SK-N-SH (cell line): ENCODE measurements at regions not wholly inside any gene's neighbourhood (a gene's known extent, or its start where the extent isn't known, plus 50 kb on each side); places are given as distances from the start of the nearest gene placed in this dataset.

ENCODE experiments used
- CTCF ChIA-PET: fragments of 300-600, 350-600 bp; formaldehyde crosslinking; extraction: SDS; loops from one replicate; lab custom pipeline; 2021; lab: Yijun Ruan, JAX
- POLR2A ChIA-PET: fragments of 350-600 bp; sonication (Branson Sonifier 250); formaldehyde crosslinking; extraction: SDS; loops from one replicate; lab custom pipeline; 2020; ENCODE audit warnings: antibody characterized with exemption, inconsistent platforms; lab: Yijun Ruan, JAX
- DNase-seq: peaks from one replicate; pipeline ENCODE4 v3.0.0; 2012
- H2AFZ ChIP-seq: fragments of 200-600 bp; sonication (generic); 2 replicates; pipeline ENCODE4 v1.8.1; 2016; ENCODE audit warnings: antibody characterized with exemption, mild to moderate bottlenecking, low read depth
- H3F3A ChIP-seq: fragments of 200-600 bp; sonication (generic); replicated peaks from 2 replicates; pipeline ENCODE3; 2016; ENCODE audit warnings: antibody characterized with exemption, mild to moderate bottlenecking; ENCODE audit not compliant: insufficient read depth
- H3K27ac ChIP-seq, 2 experiments: fragments of 200-500 bp in 1 of 2; fragments of 200-600 bp in 1 of 2; sonication (Bioruptor generic) in 1 of 2; sonication (generic), shearing (Covaris generic) in 1 of 2; 2 replicates each; pipeline versions ENCODE4 v1.5.1 to v1.6.1; 2014 to 2016; ENCODE audit warnings: low read depth in 2 of 2, inconsistent platforms in 1 of 2, low read length in 1 of 2, mild to moderate bottlenecking in 1 of 2, mixed read lengths in 1 of 2
- H3K27me3 ChIP-seq: fragments of 200-600 bp; sonication (generic), shearing (Covaris generic); 2 replicates; pipeline ENCODE4 v1.6.1; 2016; ENCODE audit warnings: mixed run types; ENCODE audit not compliant: insufficient read depth
- H3K36me3 ChIP-seq, 2 experiments: fragments of 200-500 bp in 1 of 2; fragments of 200-600 bp in 1 of 2; sonication (Bioruptor generic) in 1 of 2; sonication (generic) in 1 of 2; replicated peaks in 1 of 2; 2 replicates each; pipeline versions ENCODE3 to v1.5.1; 2014 to 2016; ENCODE audit warnings: low read length in 1 of 2, mild to moderate bottlenecking in 1 of 2; ENCODE audit not compliant: insufficient read depth in 2 of 2, control insufficient read depth in 1 of 2
- H3K4me1 ChIP-seq, 2 experiments: fragments of 200-500 bp in 1 of 2; fragments of 200-600 bp in 1 of 2; sonication (Bioruptor generic) in 1 of 2; sonication (generic), shearing (Covaris generic) in 1 of 2; 2 replicates each; pipeline versions ENCODE4 v1.5.1 to v1.6.1; 2014 to 2016; ENCODE audit warnings: low read depth in 1 of 2, low read length in 1 of 2, mixed run types in 1 of 2; ENCODE audit not compliant: insufficient read depth in 2 of 2, control insufficient read depth in 1 of 2
- H3K4me2 ChIP-seq: fragments of 200-600 bp; sonication (generic), shearing (Covaris generic); 2 replicates; pipeline ENCODE4 v1.6.1; 2017; ENCODE audit warnings: mixed run types
- H3K4me3 ChIP-seq, 2 experiments: fragments of 200-500 bp in 1 of 2; fragments of 200-600 bp in 1 of 2; sonication (Bioruptor generic) in 1 of 2; sonication (generic), shearing (Covaris generic) in 1 of 2; 2 replicates each; pipeline versions ENCODE4 v1.5.1 to v1.8.1; 2014 to 2016; ENCODE audit warnings: low read depth in 2 of 2, inconsistent platforms in 1 of 2, low read length in 1 of 2, mild to moderate bottlenecking in 1 of 2, mixed read lengths in 1 of 2, moderate library complexity in 1 of 2
- H3K79me2 ChIP-seq: fragments of 200-600 bp; sonication (generic); 2 replicates; pipeline ENCODE4 v1.8.1; 2017; ENCODE audit warnings: mild to moderate bottlenecking; ENCODE audit not compliant: insufficient read depth
- H3K9ac ChIP-seq: fragments of 200-600 bp; sonication (generic); 2 replicates; pipeline ENCODE4 v1.6.1; 2017; ENCODE audit warnings: mixed run types
- H3K9me2 ChIP-seq: fragments of 200-600 bp; sonication (generic); 2 replicates; pipeline ENCODE4 v1.6.1; 2017; ENCODE audit warnings: mixed run types
- H3K9me3 ChIP-seq: fragments of 200-600 bp; sonication (generic); 2 replicates; pipeline ENCODE4 v1.6.1; 2017; ENCODE audit warnings: mixed run types, mild to moderate bottlenecking, moderate library complexity
- H4K20me1 ChIP-seq: fragments of 200-600 bp; sonication (generic); 2 replicates; pipeline ENCODE4 v1.6.1; 2017; ENCODE audit warnings: mild to moderate bottlenecking, mixed run types; ENCODE audit not compliant: insufficient read depth
- CHD2 ChIP-seq: fragments of 150-350 bp; IDR thresholded peaks from 2 replicates; pipeline ENCODE4 v1.6.1; 2018; ENCODE audit warnings: low read length; ENCODE audit not compliant: partially characterized antibody
- CTCF ChIP-seq: fragments of 200-600 bp; sonication (generic); IDR thresholded peaks from 2 replicates; pipeline ENCODE4 v1.6.1; 2017; ENCODE audit warnings: antibody characterized with exemption, mild to moderate bottlenecking, moderate library complexity
- EP300 ChIP-seq, 2 experiments: IDR thresholded peaks; 2 replicates each; pipeline versions ENCODE4 v1.4.0 to v1.6.1; 2012; ENCODE audit warnings: borderline replicate concordance in 1 of 2, low read depth in 1 of 2, low read length in 1 of 2
- FOSL2 ChIP-seq: IDR thresholded peaks from 2 replicates; pipeline ENCODE4 v1.4.0; 2012; ENCODE audit warnings: low read depth, mild to moderate bottlenecking, moderate library complexity, borderline replicate concordance
- FOXM1 ChIP-seq: IDR thresholded peaks from 2 replicates; pipeline ENCODE4 v1.4.0; 2012; ENCODE audit warnings: low read depth, mild to moderate bottlenecking
- JUND ChIP-seq: IDR thresholded peaks from 2 replicates; pipeline ENCODE4 v1.4.0; 2012
- NRF1 ChIP-seq: IDR thresholded peaks from 2 replicates; pipeline ENCODE4 v1.6.1; 2012; ENCODE audit warnings: low read depth, mild to moderate bottlenecking, low read length
- PBX3 ChIP-seq: IDR thresholded peaks from 2 replicates; pipeline ENCODE4; 2012
- POLR2AphosphoS5 ChIP-seq: IDR thresholded peaks from 2 replicates; pipeline ENCODE4 v1.6.1; 2012; ENCODE audit warnings: low read depth, low read length
- RAD21 ChIP-seq: IDR thresholded peaks from 2 replicates; pipeline ENCODE4 v1.6.1; 2012; ENCODE audit warnings: mild to moderate bottlenecking, low read length
- RCOR1 ChIP-seq: fragments of 150-350 bp; IDR thresholded peaks from 2 replicates; pipeline ENCODE4 v1.6.1; 2017; ENCODE audit warnings: antibody characterized with exemption, low read length
- REST ChIP-seq: IDR thresholded peaks from 2 replicates; pipeline ENCODE4 v1.6.1; 2012; ENCODE audit warnings: mild to moderate bottlenecking, low read depth, low read length, moderate library complexity
- RFX5 ChIP-seq: IDR thresholded peaks from 2 replicates; pipeline ENCODE4 v1.6.1; 2012; ENCODE audit warnings: mild to moderate bottlenecking, improper control_type of control experiment, low read length
- RXRA ChIP-seq: IDR thresholded peaks from 2 replicates; pipeline ENCODE4 v1.4.0; 2012; ENCODE audit warnings: low read depth, mild to moderate bottlenecking, borderline replicate concordance
- SMC3 ChIP-seq: IDR thresholded peaks from 2 replicates; pipeline ENCODE4 v1.6.1; 2012; ENCODE audit warnings: low read depth, low read length, improper control_type of control experiment
- TEAD4 ChIP-seq: IDR thresholded peaks from 2 replicates; pipeline ENCODE4 v1.4.0; 2012; ENCODE audit warnings: mild to moderate bottlenecking, borderline replicate concordance; ENCODE audit not compliant: insufficient read depth
- USF1 ChIP-seq: IDR thresholded peaks from 2 replicates; pipeline ENCODE4 v1.4.0; 2012; ENCODE audit warnings: low read depth, borderline replicate concordance
- YY1 ChIP-seq: IDR thresholded peaks from 2 replicates; pipeline ENCODE4 v1.4.0; 2012; ENCODE audit warnings: low read depth, mild to moderate bottlenecking
- WGBS: methylation state at CpG from one replicate; pipeline ENCODE4 v1.1.6; 2017; ENCODE audit warnings: low lambda C conversion rate; 5-methylcytosine and 5-hydroxymethylcytosine counted together

- H3K9me3 ChIP-seq = peaks cover 6% of the 10 kb centered on the region; the same call in 1 of the 2 replicates
- no peaks in the 10 kb centered on the region for H3K27me3 ChIP-seq
- H3K4me2 ChIP-seq = no peak overlapping the region
- POLR2A ChIA-PET = no interaction called here
- H3K4me1 ChIP-seq = peaks cover 0 to 14% of the 10 kb centered on the region in 2 experiments; a peak in 1 of 4 replicates
- CTCF ChIA-PET = no interaction called here
- TF ChIP-seq TEAD4 (no peak), RXRA (no peak), RAD21 (no peak), NRF1 (no peak)
- TF ChIP-seq, all 33 proteins: peak for 0
- Histone ChIP-seq H3K36me3 (no peaks in the 10 kb centered on the region), H3K9me2 (no peaks in the 10 kb centered on the region), H3K9ac (no peak overlapping the region), H2AFZ (no peak overlapping the region), H4K20me1 (no peaks in the 10 kb centered on the region), H3F3A (peaks cover 30% of the 10 kb centered on the region), H3K79me2 (no peaks in the 10 kb centered on the region), H3K4me3 (no peak overlapping the region), H3K27ac (no peak overlapping the region)
- no peak for DNase-seq
- WGBS = 94% methylated on average over 6 of the region's 6 CpGs
Measured at GRCh38 chr1:99561952-99562351, 84.0 kb upstream of the PALMD start.

GRCh38 chr1:99565606-99566289 is 80.2 kb upstream of the PALMD start:
- no peak for DNase-seq
- no peaks in the 10 kb centered on the region for H3K79me2 ChIP-seq
- 82% methylated on average over 1 of the region's 1 CpG for WGBS
- H3K27me3 ChIP-seq = no peaks in the 10 kb centered on the region
- H3K36me3 ChIP-seq = no peaks in the 10 kb centered on the region
- peak overlapping the region; percentile 17; the same call in 1 of the 2 replicates for H2AFZ ChIP-seq
- peaks cover 6% of the 10 kb centered on the region; the same call in 1 of the 2 replicates for H3K9me3 ChIP-seq
- no peak overlapping the region for H3K4me3 ChIP-seq
- no peak overlapping the region for H3K9ac ChIP-seq
- ChIA-PET POLR2A (no interaction called here), CTCF (interaction anchor here (0.8 to 1.1 kb wide), 2 partner anchors 30 to 772 kb away, joined by 3 read pairs; no protein-coding TSS in a partner anchor)
- H3K9me2 ChIP-seq = no peaks in the 10 kb centered on the region
- H3K4me1 ChIP-seq = no peaks in the 10 kb centered on the region
- H4K20me1 ChIP-seq = no peaks in the 10 kb centered on the region
- H3K27ac ChIP-seq = no peak overlapping the region
- H3F3A ChIP-seq = peaks cover 14% of the 10 kb centered on the region
- TF ChIP-seq CHD2 = no peak
- no peak for TF ChIP-seq RXRA
- no peak for TF ChIP-seq FOSL2
- no peak for TF ChIP-seq YY1
- TF ChIP-seq RCOR1 = no peak
- TF ChIP-seq POLR2AphosphoS5 = no peak
- no peak for TF ChIP-seq FOXM1
- no peak for TF ChIP-seq PBX3
- no peak for TF ChIP-seq RAD21
- no peak for TF ChIP-seq JUND
- TF ChIP-seq REST = no peak
- TF ChIP-seq EP300 (IDR thresholded peaks at IDR 0.05; ENCODE audit: borderline replicate concordance in 1 of 2, low read depth in 1 of 2, low read length in 1 of 2) = no peak
- no peak for TF ChIP-seq USF1
- no peak for TF ChIP-seq SMC3
- TF ChIP-seq RFX5 = no peak
- no peak for TF ChIP-seq CTCF
- H3K4me2 ChIP-seq = no peak overlapping the region
